22Rv1 (cell line): ENCODE measurements at regions not wholly inside any gene's neighbourhood (a gene's known extent, or its start where the extent isn't known, plus 50 kb on each side); places are given as distances from the start of the nearest gene placed in this dataset.

Source experiments
- CTCF ChIP-seq: fragments of 450-650 bp; IDR thresholded peaks from 2 replicates; pipeline ENCODE4 v1.5.1; 2017; ENCODE audit warnings: mild to moderate bottlenecking
- ZFX ChIP-seq: fragments of 450-650 bp; IDR thresholded peaks from 2 replicates; pipeline ENCODE4 v1.6.1; 2017; ENCODE audit warnings: antibody characterized with exemption, borderline replicate concordance

DNA sequence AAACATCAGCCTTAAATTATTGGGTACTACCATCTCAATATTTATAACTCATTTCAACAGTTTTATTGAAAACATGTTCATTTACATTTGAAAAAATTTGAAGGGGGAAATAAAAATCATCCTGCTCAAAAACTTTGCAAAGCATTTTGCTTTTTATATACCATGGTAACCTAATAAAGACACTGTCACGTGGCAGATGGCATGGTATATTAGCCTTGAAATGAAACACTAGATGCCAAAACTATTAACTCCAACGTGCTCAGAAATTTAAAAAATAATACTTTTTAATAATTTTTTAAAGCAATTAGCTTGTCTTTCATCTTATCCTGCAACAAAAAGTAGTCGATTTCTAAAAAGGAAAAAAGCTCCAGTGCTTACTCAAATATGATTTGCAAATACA is 88.6 kb upstream of the NFIB start:
- TF ChIP-seq CTCF (no peak), ZFX (no peak)
